ENCODE measurements at regions not wholly inside any gene's neighbourhood (a gene's known extent, or its start where the extent isn't known, plus 50 kb on each side); places are given as distances from the start of the nearest gene placed in this dataset.

GRCh38 chr1:199071080-199071479 lies 432.2 kb downstream of the PTPRC start:
- H3K4me1 ChIP-seq = no peaks in the 10 kb centered on the region
- H3K36me3 ChIP-seq = no peaks in the 10 kb centered on the region
- no peak overlapping the region for H3K4me3 ChIP-seq
- no peak overlapping the region for H3K27ac ChIP-seq
- no peaks in the 10 kb centered on the region for H3K27me3 ChIP-seq
- H3K9me3 ChIP-seq = no peaks in the 10 kb centered on the region
- DNase-seq = no peak
- intact Hi-C loops (cut with DNase I; ENCODE audit: low total_unique reads) = no loop called here
- TF ChIP-seq, protein P1, sequence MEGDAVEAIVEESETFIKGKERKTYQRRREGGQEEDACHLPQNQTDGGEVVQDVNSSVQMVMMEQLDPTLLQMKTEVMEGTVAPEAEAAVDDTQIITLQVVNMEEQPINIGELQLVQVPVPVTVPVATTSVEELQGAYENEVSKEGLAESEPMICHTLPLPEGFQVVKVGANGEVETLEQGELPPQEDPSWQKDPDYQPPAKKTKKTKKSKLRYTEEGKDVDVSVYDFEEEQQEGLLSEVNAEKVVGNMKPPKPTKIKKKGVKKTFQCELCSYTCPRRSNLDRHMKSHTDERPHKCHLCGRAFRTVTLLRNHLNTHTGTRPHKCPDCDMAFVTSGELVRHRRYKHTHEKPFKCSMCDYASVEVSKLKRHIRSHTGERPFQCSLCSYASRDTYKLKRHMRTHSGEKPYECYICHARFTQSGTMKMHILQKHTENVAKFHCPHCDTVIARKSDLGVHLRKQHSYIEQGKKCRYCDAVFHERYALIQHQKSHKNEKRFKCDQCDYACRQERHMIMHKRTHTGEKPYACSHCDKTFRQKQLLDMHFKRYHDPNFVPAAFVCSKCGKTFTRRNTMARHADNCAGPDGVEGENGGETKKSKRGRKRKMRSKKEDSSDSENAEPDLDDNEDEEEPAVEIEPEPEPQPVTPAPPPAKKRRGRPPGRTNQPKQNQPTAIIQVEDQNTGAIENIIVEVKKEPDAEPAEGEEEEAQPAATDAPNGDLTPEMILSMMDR (IDR thresholded peaks at IDR 0.05) = no peak

DNA sequence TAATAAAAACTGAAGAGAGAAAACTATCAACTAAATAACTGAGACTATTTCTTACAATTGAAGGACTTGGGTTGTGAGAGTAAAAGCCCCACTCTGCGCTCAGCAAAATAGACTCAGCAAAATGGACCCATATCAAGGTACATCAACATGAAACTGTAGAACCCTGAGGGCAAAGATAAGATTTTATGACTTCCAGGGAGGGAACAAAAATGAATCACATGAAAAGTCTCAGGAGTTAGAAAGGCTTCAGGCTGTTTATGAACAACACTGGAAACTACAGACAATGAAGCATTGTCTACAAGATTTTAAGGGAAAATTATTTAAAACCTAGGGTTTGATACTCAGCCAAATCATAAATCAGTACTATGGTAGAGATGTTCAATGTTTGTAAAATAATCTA lies 434.3 kb downstream of the PTPRC start:
- Histone ChIP-seq H3K4me3 (no peak overlapping the region), H3K9me3 (no peaks in the 10 kb centered on the region), H3K27me3 (no peaks in the 10 kb centered on the region), H3K36me3 (no peaks in the 10 kb centered on the region), H3K4me1 (no peaks in the 10 kb centered on the region), H3K27ac (no peak overlapping the region)
- TF ChIP-seq, protein P1 (IDR thresholded peaks at IDR 0.05) = no peak
- intact Hi-C loops (cut with DNase I; ENCODE audit: low total_unique reads) = no loop called here
- no peak for DNase-seq

DNA sequence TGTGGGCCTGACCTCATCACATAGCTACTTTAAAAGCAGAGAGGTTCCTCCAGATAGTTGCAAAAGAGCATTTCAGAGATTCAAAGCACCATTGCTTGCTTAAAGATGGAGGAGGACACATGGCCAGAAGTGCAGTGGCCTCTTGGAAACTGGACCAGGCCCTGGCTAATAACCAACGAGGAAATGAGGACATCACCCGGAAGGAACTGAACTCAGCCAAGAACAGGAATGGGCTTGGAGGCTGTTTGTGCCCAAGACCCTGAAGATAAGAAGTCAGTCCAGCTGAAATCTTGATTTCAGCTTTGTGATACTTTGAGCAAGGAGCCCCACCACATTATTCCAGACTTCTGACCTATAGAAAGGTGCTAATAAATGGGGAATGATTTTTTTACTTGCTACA lies 437.0 kb downstream of the PTPRC start:
- intact Hi-C loops (cut with DNase I; ENCODE audit: low total_unique reads) = no loop called here
- H3K36me3 ChIP-seq = no peaks in the 10 kb centered on the region
- H3K27me3 ChIP-seq = no peaks in the 10 kb centered on the region
- no peaks in the 10 kb centered on the region for H3K9me3 ChIP-seq
- TF ChIP-seq, protein P1 (IDR thresholded peaks at IDR 0.05) = no peak
- DNase-seq = no peak
- H3K4me3 ChIP-seq = no peak overlapping the region
- no peaks in the 10 kb centered on the region for H3K4me1 ChIP-seq
- no peak overlapping the region for H3K27ac ChIP-seq

- Histone ChIP-seq H3K27ac (no peak overlapping the region), H3K27me3 (no peaks in the 10 kb centered on the region), H3K36me3 (no peaks in the 10 kb centered on the region), H3K4me1 (no peaks in the 10 kb centered on the region), H3K4me3 (no peak overlapping the region), H3K9me3 (no peaks in the 10 kb centered on the region)
- intact Hi-C loops (cut with DNase I; ENCODE audit: low total_unique reads) = no loop called here
- no peak for DNase-seq
- TF ChIP-seq, protein P1 (IDR thresholded peaks at IDR 0.05) = no peak
These were observed 441.2 kb downstream of the PTPRC start for GRCh38 chr1:199079994-199080393.

DNA sequence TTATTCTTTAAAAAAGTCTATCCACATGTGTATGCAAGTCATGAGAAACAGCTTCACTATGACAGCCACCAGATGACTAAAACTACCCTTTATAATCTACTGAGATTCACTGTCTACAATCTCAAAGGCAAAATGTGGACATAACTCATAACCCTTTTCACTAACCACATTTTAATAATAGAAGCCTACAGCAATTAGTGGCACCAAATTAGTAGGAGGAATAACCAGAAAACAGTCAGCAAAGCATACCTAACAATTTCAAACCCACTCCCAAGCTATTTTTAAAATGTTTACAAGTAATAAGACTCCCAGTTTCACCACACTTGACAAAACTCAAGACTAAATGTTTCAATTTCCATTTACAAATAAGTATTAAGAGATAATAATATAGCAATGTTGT lies 442.9 kb downstream of the PTPRC start:
- no peaks in the 10 kb centered on the region for H3K9me3 ChIP-seq
- intact Hi-C loops (cut with DNase I; ENCODE audit: low total_unique reads) = no loop called here
- no peaks in the 10 kb centered on the region for H3K36me3 ChIP-seq
- TF ChIP-seq, protein P1 (IDR thresholded peaks at IDR 0.05) = no peak
- no peak for DNase-seq
- no peak overlapping the region for H3K27ac ChIP-seq
- no peaks in the 10 kb centered on the region for H3K27me3 ChIP-seq
- no peak overlapping the region for H3K4me3 ChIP-seq
- no peaks in the 10 kb centered on the region for H3K4me1 ChIP-seq

GRCh38 chr1:199082778-199083389 lies 444.0 kb downstream of the PTPRC start:
- Histone ChIP-seq H3K9me3 (no peaks in the 10 kb centered on the region), H3K27me3 (no peaks in the 10 kb centered on the region), H3K36me3 (no peaks in the 10 kb centered on the region), H3K4me1 (no peaks in the 10 kb centered on the region), H3K4me3 (no peak overlapping the region), H3K27ac (no peak overlapping the region)
- TF ChIP-seq, protein P1 (IDR thresholded peaks at IDR 0.05) = no peak
- intact Hi-C loops (cut with DNase I; ENCODE audit: low total_unique reads) = no loop called here
- DNase-seq = no peak

Measured in tibial artery (tissue), 4 donors.